HEK293 (cell line): ENCODE measurements at regions not wholly inside any gene's neighbourhood (a gene's known extent, or its start where the extent isn't known, plus 50 kb on each side); places are given as distances from the start of the nearest gene placed in this dataset.

ENCODE experiments used
- CTCF ChIA-PET: fragments of 350-600 bp; formaldehyde crosslinking; extraction: SDS; loops from one replicate; lab custom pipeline; 2021; ENCODE audit warnings: antibody characterized with exemption; lab: Yijun Ruan, JAX
- POLR2A ChIA-PET: fragments of 300-600 bp; formaldehyde crosslinking; extraction: SDS; loops from one replicate; lab custom pipeline; 2020; ENCODE audit warnings: antibody characterized with exemption, inconsistent platforms; lab: Yijun Ruan, JAX
- H3K27ac ChIP-seq: fragments of 200-500 bp; sonication (Bioruptor generic); 2 replicates; pipeline ENCODE4 v1.5.1; 2014; ENCODE audit warnings: low read depth, low read length, control low read depth, inconsistent platforms; ENCODE audit errors: extremely low read depth
- H3K36me3 ChIP-seq, 2 experiments: fragments of 200-500 bp in 1 of 2; sonication (Bioruptor generic) in 1 of 2; 1 replicate in 1 of 2; 2 replicates in 1 of 2; pipeline ENCODE4 v1.5.1; 2014 to 2017; ENCODE audit warnings: inconsistent platforms in 2 of 2, low read length in 2 of 2; ENCODE audit not compliant: control insufficient read depth in 2 of 2, insufficient read depth in 1 of 2
- H3K4me1 ChIP-seq: fragments of 200-500 bp; sonication (Bioruptor generic); 2 replicates; pipeline ENCODE4 v1.5.1; 2014; ENCODE audit warnings: mild to moderate bottlenecking, low read length, inconsistent platforms; ENCODE audit not compliant: control insufficient read depth, insufficient read depth
- H3K4me3 ChIP-seq: 2 replicates; pipeline ENCODE4 v1.5.1; 2011; ENCODE audit warnings: low read depth, mild to moderate bottlenecking, control low read depth, low read length, moderate library complexity
- H3K9me3 ChIP-seq: fragments of 200-500 bp; sonication (Bioruptor generic); 2 replicates; pipeline ENCODE4 v1.5.1; 2014; ENCODE audit warnings: low read depth, low read length, inconsistent platforms; ENCODE audit not compliant: control insufficient read depth, insufficient read depth
- GLI2 ChIP-seq: fragments of 450-650 bp; formaldehyde crosslinking; IDR thresholded peaks from 2 replicates; pipeline ENCODE4; 2017; ENCODE audit warnings: missing biosample characterization, missing genetic modification characterization, low read depth, borderline replicate concordance
- KLF1 ChIP-seq: fragments of 450-650 bp; formaldehyde crosslinking; IDR thresholded peaks from 2 replicates; pipeline ENCODE4 v1.5.1; 2016; ENCODE audit warnings: missing biosample characterization, missing genetic modification characterization
- YY2 ChIP-seq: fragments of 450-650 bp; formaldehyde crosslinking; IDR thresholded peaks from 2 replicates; pipeline ENCODE4 v1.5.1; 2016; ENCODE audit warnings: missing biosample characterization, missing genetic modification characterization
- ZEB2 ChIP-seq: fragments of 450-650 bp; formaldehyde crosslinking; IDR thresholded peaks from 2 replicates; pipeline ENCODE4 v1.5.1; 2016; ENCODE audit warnings: missing biosample characterization, missing genetic modification characterization
- ZNF10 ChIP-seq: fragments of 450-650 bp; formaldehyde crosslinking; IDR thresholded peaks from 2 replicates; pipeline ENCODE4 v1.5.1; 2017; ENCODE audit warnings: missing biosample characterization, missing genetic modification characterization
- ZNF19 ChIP-seq: fragments of 450-650 bp; formaldehyde crosslinking; IDR thresholded peaks from 2 replicates; pipeline ENCODE4; 2016; ENCODE audit warnings: missing biosample characterization, missing genetic modification characterization, low read depth
- ZNF211 ChIP-seq: fragments of 450-650 bp; formaldehyde crosslinking; IDR thresholded peaks from 2 replicates; pipeline ENCODE4 v1.5.1; 2016; ENCODE audit warnings: low read depth, missing biosample characterization, missing genetic modification characterization
- ZNF239 ChIP-seq: fragments of 450-650 bp; formaldehyde crosslinking; IDR thresholded peaks from 2 replicates; pipeline ENCODE4 v1.5.1; 2016; ENCODE audit warnings: missing biosample characterization, missing genetic modification characterization
- ZNF518A ChIP-seq: fragments of 450-650 bp; formaldehyde crosslinking; conservative IDR thresholded peaks from 2 replicates; pipeline ENCODE4 v1.5.1; 2016; ENCODE audit warnings: low read depth, missing biosample characterization, missing genetic modification characterization
- ZNF549 ChIP-seq: fragments of 450-650 bp; IDR thresholded peaks from 2 replicates; pipeline ENCODE4 v1.5.1; 2018; ENCODE audit warnings: missing biosample characterization, missing genetic modification characterization, mild to moderate bottlenecking, inconsistent platforms, moderate library complexity
- ZNF555 ChIP-seq: fragments of 450-650 bp; formaldehyde crosslinking; conservative IDR thresholded peaks from 2 replicates; pipeline ENCODE4 v1.5.1; 2017; ENCODE audit warnings: missing biosample characterization, mild to moderate bottlenecking, missing genetic modification characterization, inconsistent platforms
- ZNF580 ChIP-seq: fragments of 450-650 bp; formaldehyde crosslinking; IDR thresholded peaks from 2 replicates; pipeline ENCODE4 v1.5.1; 2016; ENCODE audit warnings: missing biosample characterization, missing genetic modification characterization
- ZNF626 ChIP-seq: fragments of 450-650 bp; sonication (Bioruptor Pico); formaldehyde crosslinking; IDR thresholded peaks from 2 replicates; pipeline ENCODE4 v1.5.1; 2018; ENCODE audit warnings: missing biosample characterization, missing genetic modification characterization, inconsistent platforms
- TF ChIP-seq, protein P1 (sequence below): fragments of 450-650 bp; formaldehyde crosslinking; IDR thresholded peaks from 2 replicates; pipeline ENCODE4 v1.5.1; 2016; ENCODE audit warnings: missing biosample characterization, missing genetic modification characterization
- TF ChIP-seq, protein P2 (sequence below): fragments of 450-650 bp; formaldehyde crosslinking; IDR thresholded peaks from 2 replicates; pipeline ENCODE4 v1.5.1; 2017; ENCODE audit warnings: missing biosample characterization, missing genetic modification characterization
- TF ChIP-seq, protein P3 (sequence below): fragments of 450-650 bp; formaldehyde crosslinking; IDR thresholded peaks from 2 replicates; pipeline ENCODE4 v1.5.1; 2016; ENCODE audit warnings: missing biosample characterization, missing genetic modification characterization

- Histone ChIP-seq H3K9me3 (no peaks in the 10 kb centered on the region), H3K27ac (no peak overlapping the region)
Observed at GRCh38 chr16:80107900-80108299, 432.9 kb upstream of the DYNLRB2 start.

GRCh38 chr16:80105751-80106150 is 435.0 kb upstream of the DYNLRB2 start:
- ChIA-PET CTCF (no interaction called here), POLR2A (no interaction called here)
- no peaks in the 10 kb centered on the region for H3K4me1 ChIP-seq
- TF ChIP-seq, protein P1, sequence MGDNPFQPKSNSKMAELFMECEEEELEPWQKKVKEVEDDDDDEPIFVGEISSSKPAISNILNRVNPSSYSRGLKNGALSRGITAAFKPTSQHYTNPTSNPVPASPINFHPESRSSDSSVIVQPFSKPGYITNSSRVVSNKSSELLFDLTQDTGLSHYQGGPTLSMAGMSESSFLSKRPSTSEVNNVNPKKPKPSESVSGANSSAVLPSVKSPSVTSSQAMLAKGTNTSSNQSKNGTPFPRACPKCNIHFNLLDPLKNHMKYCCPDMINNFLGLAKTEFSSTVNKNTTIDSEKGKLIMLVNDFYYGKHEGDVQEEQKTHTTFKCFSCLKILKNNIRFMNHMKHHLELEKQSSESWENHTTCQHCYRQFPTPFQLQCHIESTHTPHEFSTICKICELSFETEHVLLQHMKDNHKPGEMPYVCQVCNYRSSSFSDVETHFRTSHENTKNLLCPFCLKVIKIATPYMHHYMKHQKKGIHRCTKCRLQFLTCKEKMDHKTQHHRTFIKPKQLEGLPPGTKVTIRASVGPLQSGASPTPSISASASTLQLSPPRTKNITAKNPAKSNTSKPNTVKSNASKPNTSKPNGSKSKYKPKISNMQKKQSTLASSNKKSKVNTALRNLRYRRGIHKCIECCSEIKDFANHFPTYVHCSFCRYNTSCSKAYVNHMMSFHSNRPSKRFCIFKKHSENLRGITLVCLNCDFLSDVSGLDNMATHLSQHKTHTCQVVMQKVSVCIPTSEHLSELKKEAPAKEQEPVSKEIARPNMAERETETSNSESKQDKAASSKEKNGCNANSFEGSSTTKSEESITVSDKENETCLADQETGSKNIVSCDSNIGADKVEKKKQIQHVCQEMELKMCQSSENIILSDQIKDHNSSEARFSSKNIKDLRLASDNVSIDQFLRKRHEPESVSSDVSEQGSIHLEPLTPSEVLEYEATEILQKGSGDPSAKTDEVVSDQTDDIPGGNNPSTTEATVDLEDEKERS: no peak
- TF ChIP-seq ZNF211 (tag by site-specific recombination): no peak
- no peak for TF ChIP-seq GLI2 (tag by site-specific recombination)
- TF ChIP-seq, protein P2, sequence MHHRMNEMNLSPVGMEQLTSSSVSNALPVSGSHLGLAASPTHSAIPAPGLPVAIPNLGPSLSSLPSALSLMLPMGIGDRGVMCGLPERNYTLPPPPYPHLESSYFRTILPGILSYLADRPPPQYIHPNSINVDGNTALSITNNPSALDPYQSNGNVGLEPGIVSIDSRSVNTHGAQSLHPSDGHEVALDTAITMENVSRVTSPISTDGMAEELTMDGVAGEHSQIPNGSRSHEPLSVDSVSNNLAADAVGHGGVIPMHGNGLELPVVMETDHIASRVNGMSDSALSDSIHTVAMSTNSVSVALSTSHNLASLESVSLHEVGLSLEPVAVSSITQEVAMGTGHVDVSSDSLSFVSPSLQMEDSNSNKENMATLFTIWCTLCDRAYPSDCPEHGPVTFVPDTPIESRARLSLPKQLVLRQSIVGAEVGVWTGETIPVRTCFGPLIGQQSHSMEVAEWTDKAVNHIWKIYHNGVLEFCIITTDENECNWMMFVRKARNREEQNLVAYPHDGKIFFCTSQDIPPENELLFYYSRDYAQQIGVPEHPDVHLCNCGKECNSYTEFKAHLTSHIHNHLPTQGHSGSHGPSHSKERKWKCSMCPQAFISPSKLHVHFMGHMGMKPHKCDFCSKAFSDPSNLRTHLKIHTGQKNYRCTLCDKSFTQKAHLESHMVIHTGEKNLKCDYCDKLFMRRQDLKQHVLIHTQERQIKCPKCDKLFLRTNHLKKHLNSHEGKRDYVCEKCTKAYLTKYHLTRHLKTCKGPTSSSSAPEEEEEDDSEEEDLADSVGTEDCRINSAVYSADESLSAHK (tag by site-specific recombination): no peak
- TF ChIP-seq KLF1: no peak
- no peak for TF ChIP-seq ZNF555 (tag by site-specific recombination)
- TF ChIP-seq ZNF239 (tag by site-specific recombination): no peak
- no peak for TF ChIP-seq ZNF549
- no peak for TF ChIP-seq ZNF626
- TF ChIP-seq ZEB2: no peak
- TF ChIP-seq, protein P3, sequence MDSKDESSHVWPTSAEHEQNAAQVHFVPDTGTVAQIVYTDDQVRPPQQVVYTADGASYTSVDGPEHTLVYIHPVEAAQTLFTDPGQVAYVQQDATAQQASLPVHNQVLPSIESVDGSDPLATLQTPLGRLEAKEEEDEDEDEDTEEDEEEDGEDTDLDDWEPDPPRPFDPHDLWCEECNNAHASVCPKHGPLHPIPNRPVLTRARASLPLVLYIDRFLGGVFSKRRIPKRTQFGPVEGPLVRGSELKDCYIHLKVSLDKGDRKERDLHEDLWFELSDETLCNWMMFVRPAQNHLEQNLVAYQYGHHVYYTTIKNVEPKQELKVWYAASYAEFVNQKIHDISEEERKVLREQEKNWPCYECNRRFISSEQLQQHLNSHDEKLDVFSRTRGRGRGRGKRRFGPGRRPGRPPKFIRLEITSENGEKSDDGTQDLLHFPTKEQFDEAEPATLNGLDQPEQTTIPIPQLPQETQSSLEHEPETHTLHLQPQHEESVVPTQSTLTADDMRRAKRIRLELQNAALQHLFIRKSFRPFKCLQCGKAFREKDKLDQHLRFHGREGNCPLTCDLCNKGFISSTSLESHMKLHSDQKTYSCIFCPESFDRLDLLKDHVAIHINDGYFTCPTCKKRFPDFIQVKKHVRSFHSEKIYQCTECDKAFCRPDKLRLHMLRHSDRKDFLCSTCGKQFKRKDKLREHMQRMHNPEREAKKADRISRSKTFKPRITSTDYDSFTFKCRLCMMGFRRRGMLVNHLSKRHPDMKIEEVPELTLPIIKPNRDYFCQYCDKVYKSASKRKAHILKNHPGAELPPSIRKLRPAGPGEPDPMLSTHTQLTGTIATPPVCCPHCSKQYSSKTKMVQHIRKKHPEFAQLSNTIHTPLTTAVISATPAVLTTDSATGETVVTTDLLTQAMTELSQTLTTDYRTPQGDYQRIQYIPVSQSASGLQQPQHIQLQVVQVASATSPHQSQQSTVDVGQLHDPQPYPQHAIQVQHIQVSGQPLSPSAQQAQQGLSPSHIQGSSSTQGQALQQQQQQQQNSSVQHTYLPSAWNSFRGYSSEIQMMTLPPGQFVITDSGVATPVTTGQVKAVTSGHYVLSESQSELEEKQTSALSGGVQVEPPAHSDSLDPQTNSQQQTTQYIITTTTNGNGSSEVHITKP (tag by site-specific recombination): no peak

More at GRCh38 chr16:80107900-80108299, 432.9 kb upstream of the DYNLRB2 start:
- POLR2A ChIA-PET: no interaction called here
- no peak for TF ChIP-seq YY2
- no peak for TF ChIP-seq ZNF10 (tag by site-specific recombination)
- TF ChIP-seq ZEB2: no peak
- TF ChIP-seq ZNF19 (tag by site-specific recombination): no peak
- TF ChIP-seq ZNF580 (tag by site-specific recombination): no peak
- no peak for TF ChIP-seq ZNF211 (tag by site-specific recombination)
- TF ChIP-seq ZNF518A: no peak
- Histone ChIP-seq H3K4me1 (no peaks in the 10 kb centered on the region), H3K4me3 (no peak overlapping the region), H3K36me3 (no peaks in the 10 kb centered on the region)
- CTCF ChIA-PET: no interaction called here

More at GRCh38 chr16:80105751-80106150, 435.0 kb upstream of the DYNLRB2 start:
- Histone ChIP-seq H3K27ac (no peak overlapping the region), H3K4me3 (no peak overlapping the region), H3K9me3 (no peaks in the 10 kb centered on the region), H3K36me3 (no peaks in the 10 kb centered on the region)
